ENCODE measurements at regions not wholly inside any gene's neighbourhood (a gene's known extent, or its start where the extent isn't known, plus 50 kb on each side); places are given as distances from the start of the nearest gene placed in this dataset.

- 88% methylated on average over 3 of the region's 3 CpGs; no CpG with 5 or more reads in 1 of the 2 experiments for WGBS, 2 experiments (ENCODE audit: extremely low coverage in 1 of 2, insufficient coverage in 1 of 2, insufficient read length in 1 of 2, insufficient replicate concordance in 2 of 2, low coverage in 1 of 2, low lambda C conversion rate in 2 of 2, missing lambda C conversion rate in 1 of 2)
- POLR2A ChIA-PET (ENCODE audit: partially characterized antibody): no interaction called here
- no peak for FAIRE-seq
Observed at GRCh38 chr13:109859898-109860297, 73.5 kb upstream of the IRS2 start.

More at GRCh38 chr13:109859898-109860297, 73.5 kb upstream of the IRS2 start:
- Histone ChIP-seq H3K4me1 (replicated peaks in 1 of 4; ENCODE audit: control insufficient read depth in 3 of 4, insufficient read depth in 4 of 4, low read length in 3 of 4) (peaks cover 0 to 13% (median 5%) of the 10 kb centered on the region in 4 experiments; a peak in 4 of 7 replicates), H3K79me2 (ENCODE audit: control insufficient read depth in 1 of 2, insufficient read depth in 2 of 2, low read length in 2 of 2) (no peaks in the 10 kb centered on the region), H3K23me2 (ENCODE audit: low read depth, low read length) (no peaks in the 10 kb centered on the region), H3K4me2 (ENCODE audit: insufficient read depth in 1 of 2, low read depth in 2 of 2, low read length in 2 of 2) (no peak overlapping the region), H3K36me3 (ENCODE audit: control insufficient read depth in 2 of 4, insufficient read depth in 4 of 4, low read length in 3 of 4) (no peaks in the 10 kb centered on the region), H3K4me3 (ENCODE audit: extremely low read depth in 1 of 4, insufficient read depth in 2 of 4, low read depth in 3 of 4, low read length in 4 of 4) (no peak overlapping the region), H2BK120ac (replicated peaks; ENCODE audit: low read depth, low read length) (no peak overlapping the region), H4K5ac (ENCODE audit: insufficient read length, low read depth, low read length) (no peak overlapping the region), H3K4ac (replicated peaks; ENCODE audit: insufficient read length, low read depth, low read length) (no peak overlapping the region), H3K14ac (ENCODE audit: insufficient read length) (no peak overlapping the region), H2AK5ac (ENCODE audit: low read depth, low read length) (no peak overlapping the region), H3K9ac (replicated peaks in 1 of 4; ENCODE audit: extremely low read depth in 1 of 4, low read depth in 3 of 4, low read length in 3 of 4) (no peak overlapping the region), H2BK20ac (ENCODE audit: low read length) (no peak overlapping the region), H4K8ac (ENCODE audit: extremely low read depth, insufficient read depth, low read length) (no peak overlapping the region), H3K27me3 (replicated peaks in 1 of 4; ENCODE audit: control insufficient read depth in 3 of 4, extremely low read depth in 1 of 4, insufficient read depth in 3 of 4, low read length in 3 of 4) (no peaks in the 10 kb centered on the region), H4K20me1 (replicated peaks in 1 of 2; ENCODE audit: control insufficient read depth in 1 of 2, insufficient read depth in 2 of 2, low read length in 2 of 2) (no peaks in the 10 kb centered on the region), H3K79me1 (ENCODE audit: low read depth, low read length) (no peaks in the 10 kb centered on the region), H3K56ac (replicated peaks; ENCODE audit: insufficient read length, low read depth, low read length) (no peak overlapping the region), H4K91ac (replicated peaks; ENCODE audit: insufficient read length, low read length) (no peak overlapping the region), H3K18ac (ENCODE audit: extremely low read depth, low read length) (no peak overlapping the region), H2BK15ac (ENCODE audit: low read length) (no peak overlapping the region), H2BK12ac (ENCODE audit: low read depth, low read length) (no peak overlapping the region), H2AFZ (ENCODE audit: low read length) (no peak overlapping the region), H3K9me3 (ENCODE audit: insufficient read depth in 2 of 2, low read depth in 1 of 2, low read length in 1 of 2) (no peaks in the 10 kb centered on the region), H3K23ac (ENCODE audit: insufficient read length) (no peak overlapping the region), H2BK5ac (ENCODE audit: low read depth, low read length) (no peak overlapping the region), H3K27ac (ENCODE audit: low read depth, low read length) (no peak overlapping the region)
- TF ChIP-seq CEBPB (IDR thresholded peaks at IDR 0.05; ENCODE audit: low read depth, low read length) (no peak), KDM1A (IDR thresholded peaks at IDR 0.05; ENCODE audit: borderline replicate concordance, low read length) (no peak), YY1 (IDR thresholded peaks at IDR 0.05; ENCODE audit: low read depth, low read length) (no peak), SUZ12 (IDR thresholded peaks at IDR 0.05; ENCODE audit: low read length) (no peak), TEAD4 (IDR thresholded peaks at IDR 0.05; ENCODE audit: low read depth, low read length) (no peak), EP300 (IDR thresholded peaks at IDR 0.05; ENCODE audit: borderline replicate concordance in 1 of 2, low read depth in 2 of 2, low read length in 2 of 2) (no peak), SP2 (IDR thresholded peaks at IDR 0.05; ENCODE audit: low read length) (no peak), EGR1 (IDR thresholded peaks at IDR 0.05; ENCODE audit: borderline replicate concordance, low read depth, low read length) (no peak), SIRT6 (IDR thresholded peaks at IDR 0.05; ENCODE audit: low read length) (no peak)
- no peak for DNase-seq (ENCODE audit: low read depth in 1 of 2, low spot score in 2 of 2)
- CTCF ChIA-PET (ENCODE audit: partially characterized antibody): interaction anchor here (0.6 to 2.0 kb wide), 2 partner anchors 10 to 663 kb away, joined by 3 to 7 read pairs; no protein-coding TSS in a partner anchor

Data from H1 (cell line).